ENCODE measurements at regions not wholly inside any gene's neighbourhood (a gene's known extent, or its start where the extent isn't known, plus 50 kb on each side); places are given as distances from the start of the nearest gene placed in this dataset.

- H2BK12ac ChIP-seq (ENCODE audit: insufficient read length, low read depth, low read length) = no peak overlapping the region
- no CpG with 5 or more reads among the region's 3 CpGs for WGBS (ENCODE audit: extremely low coverage, insufficient read length, low lambda C conversion rate)
- H4K91ac ChIP-seq (ENCODE audit: insufficient read length, low read depth, low read length) = no peak overlapping the region
Measured at GRCh38 chr18:27527856-27528255, 342.7 kb upstream of the CHST9 start.

More at GRCh38 chr18:27527856-27528255, 342.7 kb upstream of the CHST9 start:
- TF ChIP-seq CTCF (conservative IDR thresholded peaks at IDR 0.05) = no peak
- H2AFZ ChIP-seq (ENCODE audit: low read length) = no peak overlapping the region
- no peak overlapping the region for H3K9ac ChIP-seq (ENCODE audit: extremely low read depth, insufficient read length, low read length)
- H3K4ac ChIP-seq (ENCODE audit: low read depth, low read length) = no peak overlapping the region
- H3K27ac ChIP-seq (ENCODE audit: insufficient read length, low read depth, low read length) = no peak overlapping the region
- no peak overlapping the region for H2BK15ac ChIP-seq (ENCODE audit: low read depth, low read length)
- no peak overlapping the region for H3K4me3 Mint-ChIP-seq
- no peak overlapping the region for H2BK5ac ChIP-seq (ENCODE audit: insufficient read length, low read length)
- H3T11ph ChIP-seq (ENCODE audit: low read length) = no peak overlapping the region
- peaks cover 5% of the 10 kb centered on the region in 3 experiments for H3K36me3 Mint-ChIP-seq (ENCODE audit: insufficient read depth in 1 of 3, low read depth in 3 of 3)
- H2BK120ac ChIP-seq (ENCODE audit: low read depth, low read length, poor library complexity, severe bottlenecking) = no peak overlapping the region
- H4K5ac ChIP-seq (ENCODE audit: insufficient read length, low read depth, low read length) = no peak overlapping the region
- H3K79me2 ChIP-seq (ENCODE audit: insufficient read depth, low read length) = 0 out of 2 replicates have a peak, but pooled peaks cover 2% of the 10 kb centered on the region
- no peak overlapping the region for H3K18ac ChIP-seq (ENCODE audit: insufficient read length, low read depth, low read length)
- peaks cover 9 to 10% of the 10 kb centered on the region in 2 experiments; a peak in 4 of 5 replicates for H3K9me3 Mint-ChIP-seq
- DNase-seq = no peak
- H3K79me1 ChIP-seq (ENCODE audit: insufficient read depth, low read depth, low read length, poor library complexity, severe bottlenecking) = no peaks in the 10 kb centered on the region
- H3K23me2 ChIP-seq (ENCODE audit: insufficient read length, low read depth, low read length, poor library complexity, severe bottlenecking) = no peaks in the 10 kb centered on the region
- H3K14ac ChIP-seq (ENCODE audit: insufficient read depth, low read length) = no peak overlapping the region
- H2BK20ac ChIP-seq (ENCODE audit: low read depth, low read length, poor library complexity, severe bottlenecking) = no peak overlapping the region
- no peak overlapping the region for H3K56ac ChIP-seq (ENCODE audit: insufficient read length, low read depth, low read length)
- no peaks in the 10 kb centered on the region for H3K4me1 ChIP-seq (ENCODE audit: insufficient read depth, low read length)
- no peaks in the 10 kb centered on the region for H4K20me1 ChIP-seq (ENCODE audit: control insufficient read depth, insufficient read depth, insufficient read length)
- H3K4me1 Mint-ChIP-seq = peaks cover 0 to 5% of the 10 kb centered on the region in 2 experiments; a peak in 1 of 4 replicates
- no peak overlapping the region for H2AK5ac ChIP-seq (ENCODE audit: insufficient read length, low read length)
- H3K9me3 ChIP-seq (ENCODE audit: control insufficient read depth, low read depth, low read length) = no peaks in the 10 kb centered on the region
- H3K27me3 Mint-ChIP-seq (ENCODE audit: low read depth) = peaks cover 1% of the 10 kb centered on the region; the same call in 1 of the 2 replicates
- H3K4me2 ChIP-seq (ENCODE audit: insufficient read depth, insufficient read length, low read length) = no peak overlapping the region
- no peaks in the 10 kb centered on the region for H3K27me3 ChIP-seq (ENCODE audit: insufficient read depth, low read length)
- H4K8ac ChIP-seq (replicated peaks; ENCODE audit: insufficient read length, low read depth, low read length) = no peak overlapping the region
- no peak overlapping the region for H3K23ac ChIP-seq (ENCODE audit: insufficient read length, low read depth, low read length)
- no peak overlapping the region for H3K27ac Mint-ChIP-seq
